AG10803 (cell line): ENCODE measurements at regions not wholly inside any gene's neighbourhood (a gene's known extent, or its start where the extent isn't known, plus 50 kb on each side); places are given as distances from the start of the nearest gene placed in this dataset.

Experiments
- DNase-seq: peaks from one replicate; pipeline ENCODE4 v3.0.0; 2010; ENCODE audit warnings: low read depth
- H3K4me3 ChIP-seq: 2 replicates; pipeline ENCODE4 v1.5.1; 2011; ENCODE audit warnings: mild to moderate bottlenecking, low read length, control low read depth
- CTCF ChIP-seq: conservative IDR thresholded peaks from 2 replicates; pipeline ENCODE4 v1.5.1; 2011; ENCODE audit warnings: mild to moderate bottlenecking, low read length, control low read depth, inconsistent platforms

DNA sequence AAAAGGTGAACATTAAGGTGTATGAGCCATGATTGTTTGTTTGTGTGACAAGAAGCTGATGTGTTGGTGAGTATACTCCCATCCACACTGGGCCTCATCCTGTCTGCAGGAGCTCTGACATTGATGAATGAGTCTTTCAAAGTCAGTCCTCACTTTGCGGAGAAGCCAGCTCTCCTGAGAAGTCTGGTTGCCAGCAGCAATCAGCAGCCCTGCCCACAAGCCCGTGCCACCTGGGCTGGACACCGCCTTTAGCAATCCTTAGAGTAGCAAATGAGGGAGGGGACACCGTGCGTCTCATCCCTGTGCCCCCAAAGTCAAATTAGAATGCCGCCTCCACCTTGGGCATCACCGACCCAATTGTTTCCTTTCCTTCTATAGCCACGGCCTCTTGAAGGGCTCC, 174.8 kb upstream of the NECTIN1 start:
- H3K4me3 ChIP-seq: no peak overlapping the region
- DNase-seq: no peak
- TF ChIP-seq CTCF: no peak

- DNase-seq: no peak
- H3K4me3 ChIP-seq: no peak overlapping the region
- no peak for TF ChIP-seq CTCF
Observed at GRCh38 chr11:119903389-119903788, 174.4 kb upstream of the NECTIN1 start.

DNA sequence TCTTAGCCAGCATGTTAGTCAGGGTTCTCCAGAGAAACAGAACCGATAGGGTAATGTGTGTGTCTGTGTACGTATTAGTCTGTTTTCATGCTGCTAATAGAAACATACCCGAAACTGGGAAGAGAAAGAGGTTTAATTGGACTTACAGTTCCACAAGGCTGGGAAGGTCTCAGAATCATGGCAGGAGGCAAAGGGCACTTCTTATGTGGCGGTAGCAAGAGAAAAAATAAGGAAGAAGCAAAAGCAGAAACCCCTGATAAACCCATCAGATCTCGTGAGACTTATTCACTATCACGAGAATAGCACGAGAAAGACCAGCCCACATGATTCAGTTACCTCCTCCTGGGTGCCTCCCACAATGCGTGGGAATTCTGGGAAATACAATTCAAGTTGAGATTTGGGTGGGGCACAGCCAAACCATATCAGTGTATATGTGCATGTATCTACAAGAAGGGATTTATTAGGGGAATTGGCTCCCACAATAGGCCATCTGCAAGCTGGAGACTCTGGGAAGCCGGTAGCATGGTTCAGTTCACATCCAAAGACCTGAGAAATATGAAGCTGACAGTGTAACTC, 173.7 kb upstream of the NECTIN1 start:
- no peak overlapping the region for H3K4me3 ChIP-seq
- DNase-seq: no peak
- no peak for TF ChIP-seq CTCF

DNA sequence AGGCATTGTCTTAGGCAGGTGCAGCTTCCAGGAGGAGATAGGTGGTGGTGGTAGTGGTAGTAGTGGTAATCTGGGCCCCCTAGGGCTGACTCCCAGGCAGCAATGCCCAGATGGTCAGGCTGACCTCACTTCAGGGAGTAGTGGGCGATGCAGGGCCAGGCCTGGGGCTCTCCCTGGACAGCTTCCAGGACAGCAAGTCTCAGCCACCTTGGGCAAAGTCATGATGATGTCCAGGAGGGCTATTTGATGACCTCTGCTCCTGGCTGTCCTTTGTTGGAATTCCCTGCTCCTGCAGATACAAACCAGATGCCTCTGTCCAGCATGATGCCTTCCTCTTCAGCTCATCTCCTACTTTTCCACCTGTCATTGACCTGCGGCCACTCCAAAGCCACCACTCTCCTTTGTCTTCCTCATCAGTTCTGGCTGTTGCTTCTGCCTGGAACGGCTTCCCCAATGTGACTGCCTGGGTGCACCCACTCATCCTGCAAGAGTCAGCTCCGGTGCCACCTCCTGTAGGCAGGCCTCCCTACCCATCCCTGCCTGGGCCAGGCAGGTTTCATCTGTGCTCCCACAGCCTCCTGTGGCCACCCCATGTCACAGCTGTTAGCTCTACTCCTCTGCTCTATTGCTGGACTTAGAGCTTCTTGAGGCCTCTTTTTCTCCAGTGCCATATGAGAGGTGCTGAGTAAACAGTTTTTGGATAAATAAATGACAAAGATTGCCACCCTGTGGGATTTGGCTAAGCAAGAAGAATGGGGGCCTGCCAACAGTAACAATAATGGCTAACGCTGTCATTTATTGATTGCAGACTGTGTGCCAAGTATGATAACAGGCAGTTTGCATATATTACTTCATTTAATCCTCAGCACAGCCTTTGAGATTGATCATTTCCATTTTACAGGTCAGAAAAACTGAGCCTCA, 172.9 kb upstream of the NECTIN1 start:
- H3K4me3 ChIP-seq: no peak overlapping the region
- no peak for TF ChIP-seq CTCF
- DNase-seq: no peak

DNA sequence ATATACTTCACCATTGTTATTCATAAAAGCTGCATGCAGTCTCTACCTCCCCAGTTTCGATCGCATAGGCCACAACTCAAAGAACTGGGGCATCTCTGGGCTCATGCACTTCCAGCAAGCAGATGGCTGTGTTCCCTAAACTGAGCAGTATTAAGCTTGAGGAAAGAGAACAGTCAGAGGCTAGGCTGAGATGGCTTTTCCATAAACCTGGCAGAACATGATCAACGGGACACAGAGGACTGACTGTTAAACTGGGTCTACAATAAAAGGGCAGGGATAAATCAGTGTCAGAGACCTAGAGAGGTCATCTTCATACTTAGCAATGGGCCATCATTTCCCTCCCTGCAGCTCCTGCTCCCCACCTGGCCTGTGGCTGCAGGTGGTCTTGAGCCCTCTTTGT, 171.0 kb upstream of the NECTIN1 start:
- H3K4me3 ChIP-seq: no peak overlapping the region
- no peak for DNase-seq
- TF ChIP-seq CTCF: no peak

DNA sequence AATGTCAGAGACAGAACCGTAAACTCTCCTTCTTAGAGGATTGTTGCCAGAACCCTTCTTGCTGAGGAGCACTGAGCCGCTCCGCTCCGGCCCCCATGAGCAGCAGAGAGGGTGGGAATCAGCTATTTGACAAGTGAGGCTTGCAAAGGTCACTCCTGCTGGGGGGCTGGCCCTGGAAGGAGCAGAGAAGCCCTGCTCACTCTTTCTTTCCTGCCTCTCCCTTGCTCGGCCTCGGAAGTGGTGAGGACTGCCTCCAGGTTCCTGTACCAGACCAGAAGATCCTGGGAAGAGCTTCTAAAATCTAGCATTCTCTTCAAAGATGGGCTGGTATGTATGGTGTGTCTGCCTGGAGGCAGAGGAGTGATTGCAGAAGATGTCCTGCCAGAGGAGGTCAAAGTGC, 168.6 kb upstream of the NECTIN1 start:
- no peak for TF ChIP-seq CTCF
- no peak overlapping the region for H3K4me3 ChIP-seq
- DNase-seq: no peak

DNA sequence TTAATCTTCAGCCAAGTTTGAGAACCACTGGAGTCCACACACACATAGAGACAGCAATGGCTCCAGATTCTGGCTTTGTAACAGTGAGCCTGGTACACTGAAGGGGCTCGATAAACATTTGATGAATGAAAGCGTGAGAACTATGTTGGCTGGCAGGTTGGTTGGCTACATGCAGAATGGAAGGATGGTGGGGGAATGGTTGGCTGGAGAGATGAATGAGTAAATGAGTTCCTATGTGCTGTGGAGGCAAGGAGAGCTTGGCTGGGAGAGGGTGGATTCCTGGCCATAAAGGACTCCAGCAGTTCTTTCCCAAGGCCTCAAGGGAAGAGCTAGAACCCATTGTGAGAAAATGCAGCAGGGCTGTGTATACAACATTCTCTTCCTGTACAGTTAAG, 168.0 kb upstream of the NECTIN1 start:
- DNase-seq: no peak
- no peak overlapping the region for H3K4me3 ChIP-seq
- TF ChIP-seq CTCF: no peak
